HS-27A (cell line): ENCODE measurements at regions not wholly inside any gene's neighbourhood (a gene's known extent, or its start where the extent isn't known, plus 50 kb on each side); places are given as distances from the start of the nearest gene placed in this dataset.
"Not testable (repeated sequence)": the region's sequence is repeated elsewhere in the genome, so short reads cannot be mapped to it uniquely, and the experiment has no call there.

Experiments used
- DNase-seq: peaks from one replicate; pipeline ENCODE4 v3.0.0-alpha.2; 2012; ENCODE audit warnings: low read depth, missing footprints

DNA sequence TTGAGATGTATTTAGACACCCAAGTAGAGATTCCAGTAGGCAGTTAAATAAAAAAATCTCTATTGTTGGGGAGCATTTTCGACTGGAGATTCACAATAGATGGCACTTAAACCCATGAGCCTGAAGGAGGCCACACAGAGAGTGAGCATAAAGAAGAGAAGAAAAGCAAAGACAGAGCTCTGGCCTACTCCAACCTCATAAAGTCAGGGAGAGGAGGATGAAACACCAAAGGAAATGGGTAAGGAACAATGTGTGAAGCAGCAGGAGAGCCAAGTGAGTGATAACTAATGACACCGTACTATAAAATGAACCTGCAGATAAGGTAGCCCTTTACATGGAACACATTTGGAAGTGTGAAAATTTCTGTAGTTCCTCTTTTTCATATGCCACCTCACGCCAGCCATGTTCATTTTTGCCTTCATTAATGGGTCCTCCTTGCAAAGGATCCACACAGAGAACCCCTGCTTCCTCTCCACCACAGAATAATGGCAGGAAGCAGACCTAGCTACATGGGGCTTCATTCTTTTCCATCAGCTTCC lies 150.0 kb upstream of the SYT10 start:
- no peak for DNase-seq

- DNase-seq, result no peak
These were observed 154.1 kb upstream of the SYT10 start for GRCh38 chr12:33593753-33594152.

- DNase-seq, result no peak
These were observed 156.4 kb upstream of the SYT10 start for GRCh38 chr12:33596061-33596460.

DNA sequence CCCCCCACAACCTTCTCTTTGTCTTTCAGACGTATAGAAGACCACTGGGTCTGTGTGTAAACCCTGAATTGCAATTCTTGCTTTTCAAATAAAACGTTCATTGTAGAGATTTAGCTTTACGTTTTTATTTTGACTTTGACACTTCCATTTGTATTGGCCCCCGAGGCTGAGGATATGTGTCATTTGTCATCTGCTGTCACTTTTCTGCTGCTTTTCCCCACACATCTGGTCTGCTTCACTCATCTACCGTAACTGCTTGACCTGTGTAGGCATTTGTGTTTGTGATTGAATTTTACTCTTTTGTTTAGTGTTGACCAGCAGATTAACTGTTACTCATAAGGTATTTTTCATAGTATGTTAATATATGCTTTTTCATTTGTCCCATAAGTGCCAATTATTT lies 157.2 kb upstream of the SYT10 start:
- no peak for DNase-seq

DNA sequence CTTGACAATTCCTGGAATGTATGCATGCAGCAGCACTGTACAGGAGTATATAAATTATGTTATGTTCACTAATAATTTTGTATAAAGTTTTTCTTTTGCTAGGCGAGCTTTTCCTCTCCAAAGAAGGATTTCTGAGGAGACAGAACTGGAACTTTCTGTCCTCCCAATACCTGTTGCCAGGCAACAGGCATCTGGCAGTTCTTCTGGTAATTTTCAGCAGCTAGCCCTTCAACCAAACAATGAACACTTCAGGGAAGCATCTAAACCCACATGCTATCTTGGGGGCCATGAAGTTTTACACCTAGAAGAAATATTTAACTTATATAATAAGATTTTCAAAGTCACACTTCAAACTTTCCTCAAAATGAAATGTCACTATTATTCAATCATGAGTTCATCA lies 162.9 kb upstream of the SYT10 start:
- DNase-seq, result no peak

DNA sequence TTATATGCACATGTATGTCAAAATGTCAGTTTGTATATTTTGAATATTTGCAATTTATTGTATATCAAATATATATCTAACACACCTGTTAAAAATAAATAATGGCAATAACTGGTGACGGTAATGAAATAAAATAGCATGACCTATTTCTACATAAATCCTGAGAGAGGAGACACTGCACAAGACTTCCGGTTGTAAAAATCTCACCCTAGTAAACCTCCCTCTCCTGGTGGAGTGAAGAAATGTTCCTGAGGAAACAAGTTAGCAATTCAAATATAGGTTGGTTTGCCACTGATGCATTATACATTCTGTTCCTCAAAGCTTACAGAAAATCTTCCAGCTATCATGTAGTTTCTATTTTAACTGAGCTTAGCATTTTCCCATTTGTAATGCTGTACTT lies 166.1 kb upstream of the SYT10 start:
- no peak for DNase-seq

DNA sequence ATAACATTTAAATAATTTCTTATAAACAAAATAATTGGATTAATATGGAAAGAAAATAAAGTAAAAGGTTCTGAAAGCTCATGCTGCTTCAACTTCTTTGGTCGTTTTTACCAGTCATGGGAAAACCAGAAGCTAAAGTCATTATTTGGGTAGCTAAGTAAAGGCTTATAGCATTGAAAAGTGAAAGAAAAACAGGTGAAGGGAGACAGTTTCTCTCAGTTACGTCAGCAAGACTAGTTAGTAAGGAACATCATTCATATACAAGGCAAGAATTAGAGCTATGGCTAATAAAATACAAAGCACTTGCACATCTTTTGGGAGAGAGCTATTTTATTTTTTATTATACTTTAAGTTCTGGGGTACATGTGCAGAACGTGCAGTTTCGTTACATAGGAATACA lies 170.3 kb upstream of the SYT10 start:
- no peak for DNase-seq

GRCh38 chr12:33614630-33615029 lies 175.0 kb upstream of the SYT10 start:
- no peak for DNase-seq

- DNase-seq, result no peak
These were observed 177.6 kb upstream of the SYT10 start for GRCh38 chr12:33617218-33617617.

- DNase-seq, result no peak
These were observed 188.5 kb upstream of the SYT10 start for GRCh38 chr12:33628087-33628486.

DNA sequence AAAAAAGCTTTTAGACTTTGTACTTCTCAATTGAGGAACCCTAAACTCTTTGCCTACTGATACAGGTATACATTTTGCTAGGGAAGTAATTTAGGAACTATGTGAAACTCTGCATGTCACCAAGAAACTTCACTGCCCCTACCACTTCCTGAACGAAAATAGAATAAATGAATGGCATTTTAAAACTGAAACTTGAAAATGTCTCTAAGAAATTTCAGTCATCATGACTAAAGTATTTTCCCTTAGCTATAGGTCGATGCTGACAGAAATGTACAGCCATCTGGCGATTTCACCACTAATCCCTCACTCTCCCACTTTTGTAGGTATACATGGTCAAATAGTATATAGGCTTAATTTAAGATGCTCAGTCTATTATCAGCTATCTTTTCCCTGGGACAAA lies 194.9 kb upstream of the SYT10 start:
- DNase-seq, result no peak

DNA sequence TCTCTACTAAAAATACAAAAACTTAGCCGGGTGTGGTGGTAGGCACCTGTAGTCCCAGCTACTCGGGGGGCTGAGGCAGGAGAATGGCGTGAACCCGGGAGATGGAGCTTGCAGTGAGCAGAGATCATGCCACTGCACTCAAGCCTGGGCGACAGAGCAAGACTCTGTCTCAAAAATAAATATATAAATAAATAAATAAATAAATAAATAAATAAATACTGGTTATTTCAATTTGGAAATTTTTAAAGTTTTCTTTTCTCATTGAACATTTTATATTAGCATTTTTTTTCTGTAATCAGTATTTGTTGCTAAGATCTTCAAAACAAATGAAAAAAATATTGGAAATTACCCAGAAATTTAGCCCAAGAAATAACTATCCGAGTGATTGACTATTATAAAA lies 197.3 kb upstream of the SYT10 start:
- not testable (repeated sequence) for DNase-seq

DNA sequence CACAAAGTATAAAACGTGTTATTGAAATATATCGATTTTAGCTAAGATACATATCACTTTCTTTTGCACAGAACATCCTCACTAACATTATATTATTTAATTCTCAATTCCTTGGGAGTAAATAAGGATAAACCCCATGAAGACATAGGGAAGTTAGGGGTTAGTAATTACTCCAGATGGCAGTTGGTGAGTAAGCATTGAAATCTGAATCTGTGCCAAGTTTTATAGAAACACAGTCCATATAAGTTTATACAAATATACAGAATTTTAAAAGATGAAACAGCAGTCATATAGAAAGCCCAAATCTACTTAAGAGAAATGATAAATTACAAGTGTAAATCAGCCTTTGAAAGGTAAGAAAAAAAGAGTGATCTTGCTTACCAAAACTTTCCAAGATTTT lies 200.4 kb upstream of the SYT10 start:
- peak; percentile 30 for DNase-seq

DNA sequence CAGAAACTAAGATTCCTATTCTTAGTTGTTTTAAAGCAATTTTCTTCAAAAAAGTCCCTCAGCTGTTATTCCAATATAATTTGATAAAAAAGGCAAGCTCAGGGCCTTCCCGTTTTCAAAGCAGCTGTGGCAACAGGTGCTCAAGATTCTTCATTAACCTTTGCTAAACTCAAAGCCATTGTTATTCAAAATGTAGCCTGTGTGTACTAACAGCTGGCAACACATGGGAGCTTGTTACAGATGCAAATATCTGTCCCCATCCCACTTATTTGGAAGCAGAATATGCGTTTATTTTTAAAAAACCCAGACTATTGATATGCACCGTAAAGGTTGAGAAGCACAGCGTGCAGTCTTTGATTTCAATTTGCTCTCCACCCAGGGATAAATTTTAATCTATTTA lies 210.4 kb upstream of the SYT10 start:
- DNase-seq, result no peak

DNA sequence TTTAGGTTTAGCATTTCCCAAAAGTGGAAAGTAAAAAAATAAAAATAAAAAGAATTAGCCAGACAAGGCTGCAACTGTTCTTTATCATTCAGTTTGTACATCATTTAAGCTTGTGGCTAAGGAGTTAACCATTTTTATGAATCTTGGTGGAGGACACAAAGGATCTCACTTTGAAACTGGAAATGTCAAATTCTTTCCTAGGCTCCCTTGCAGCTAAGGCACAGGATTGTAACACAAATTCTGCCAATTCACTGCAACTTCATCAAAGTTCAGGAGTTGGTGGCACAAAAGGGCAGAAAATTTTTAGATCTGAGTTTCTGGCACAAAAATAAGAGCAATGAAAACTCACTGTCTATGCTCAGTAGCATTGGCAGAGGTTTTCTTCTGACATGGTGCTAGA lies 211.2 kb upstream of the SYT10 start:
- no peak for DNase-seq

GRCh38 chr12:33653362-33653761 lies 213.7 kb upstream of the SYT10 start:
- DNase-seq, result no peak

- DNase-seq, result no peak
These were observed 214.7 kb upstream of the SYT10 start for GRCh38 chr12:33654313-33654712.

DNA sequence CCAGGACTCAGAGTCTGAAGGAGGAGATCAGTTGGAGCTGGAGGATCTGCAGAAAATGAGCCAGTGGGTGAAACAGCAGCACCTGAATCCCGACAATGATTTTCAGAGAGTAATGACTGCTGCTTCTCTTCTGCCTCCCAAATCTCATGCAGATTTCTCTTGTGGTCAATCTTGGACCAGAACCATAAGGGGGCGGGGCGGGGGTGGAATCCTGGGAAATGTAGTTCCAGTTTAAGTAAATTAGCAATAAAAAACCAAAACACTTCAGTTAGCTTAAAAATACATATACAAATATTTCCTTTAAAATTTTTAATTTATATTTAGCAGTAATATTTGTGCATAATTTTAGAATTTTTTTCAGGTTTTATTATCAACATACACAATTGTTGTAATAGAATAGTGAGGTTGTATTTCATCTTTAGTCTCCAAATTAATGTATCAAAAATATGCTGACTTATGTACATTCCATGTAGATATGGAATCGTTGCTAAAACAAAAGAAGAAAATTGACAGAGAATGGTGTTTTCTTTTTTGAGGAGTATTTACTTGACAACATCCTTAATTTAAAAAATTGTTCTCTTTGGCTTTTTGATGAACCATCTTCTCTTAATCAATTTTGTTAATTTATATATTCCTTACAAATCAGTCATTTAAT lies 223.5 kb upstream of the SYT10 start:
- DNase-seq, result no peak

- DNase-seq, result no peak
These were observed 229.7 kb upstream of the SYT10 start for GRCh38 chr12:33669349-33669748.

DNA sequence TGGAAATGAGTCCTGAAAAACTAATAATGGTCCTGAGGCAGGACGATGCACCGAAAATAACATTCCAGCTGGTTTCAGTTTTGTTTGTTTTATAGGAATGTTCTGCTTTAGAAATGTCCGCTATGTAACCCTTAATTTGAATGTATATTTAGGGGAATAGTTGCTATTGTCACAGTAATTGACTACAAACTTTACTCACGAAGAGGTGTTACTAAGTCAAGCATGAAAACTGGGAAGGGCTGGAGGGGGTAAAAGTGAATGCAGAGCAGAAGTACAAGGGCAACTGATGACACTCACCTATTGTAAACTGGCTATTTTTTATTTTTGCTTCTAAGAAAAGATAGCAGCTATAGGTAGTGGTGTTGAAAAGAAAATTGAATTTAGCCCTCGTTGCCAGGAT lies 230.7 kb upstream of the SYT10 start:
- no peak for DNase-seq

GRCh38 chr12:33671676-33672075 lies 232.1 kb upstream of the SYT10 start:
- no peak for DNase-seq

DNA sequence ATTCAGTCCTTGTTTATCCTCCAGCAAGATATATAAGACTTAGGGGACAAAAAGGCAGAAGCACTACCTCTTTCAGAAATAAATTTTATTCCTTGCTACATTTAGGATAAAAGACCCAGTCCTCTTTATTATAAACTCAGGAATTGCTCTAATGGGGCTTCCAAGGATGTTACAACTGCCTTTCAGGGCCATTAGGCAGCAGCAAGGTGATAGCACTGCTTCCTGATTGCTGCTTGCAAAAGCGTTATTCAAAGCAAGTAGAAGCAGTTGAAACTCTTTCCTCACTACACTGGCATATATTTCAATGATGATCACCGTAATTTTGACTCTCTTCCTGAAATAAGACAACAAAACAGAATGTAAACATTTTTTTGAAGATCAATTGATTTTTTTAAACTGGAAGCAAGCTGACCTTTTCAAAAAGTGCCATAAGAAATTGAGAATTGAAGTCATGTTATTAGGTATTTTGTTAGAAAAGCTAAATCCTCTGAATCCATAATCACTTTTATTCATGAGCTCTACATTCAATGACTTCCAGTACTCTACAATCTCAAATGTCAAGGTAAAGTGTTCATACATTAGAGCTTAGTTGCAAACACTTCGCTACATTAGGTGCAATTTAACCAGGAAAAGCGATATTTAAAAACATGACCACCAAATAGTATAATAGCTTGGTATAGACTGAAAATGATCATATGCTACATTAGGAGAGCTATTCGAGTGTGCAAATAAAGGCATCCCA lies 233.4 kb upstream of the SYT10 start:
- no peak for DNase-seq

- peak; percentile 65 for DNase-seq
These were observed 237.2 kb upstream of the SYT10 start for GRCh38 chr12:33676866-33677265.
